Sigmoid colon (tissue), 6 donors: ENCODE measurements at regions not wholly inside any gene's neighbourhood (a gene's known extent, or its start where the extent isn't known, plus 50 kb on each side); places are given as distances from the start of the nearest gene placed in this dataset.

Source experiments
- DNase-seq: peaks from one replicate; pipeline ENCODE4 v3.0.0-alpha.2; 2019
- H3K27ac ChIP-seq, 4 donors: fragments of 200-600 bp; sonication (generic); one replicate each; pipeline ENCODE4 v1.5.1; 2016 to 2019; ENCODE audit warnings: mild to moderate bottlenecking in 1 of 4
- H3K27me3 ChIP-seq, 3 donors: fragments of 200-600 bp; sonication (generic); one replicate each; pipeline ENCODE4 v1.5.1; 2019; ENCODE audit warnings: mild to moderate bottlenecking in 1 of 3
- H3K36me3 ChIP-seq, 4 donors: fragments of 200-600 bp; sonication (generic); one replicate each; pipeline ENCODE4 v1.5.1; 2016 to 2019
- H3K4me1 ChIP-seq, 4 donors: fragments of 200-600 bp; sonication (generic); one replicate each; pipeline ENCODE4 v1.5.1; 2017 to 2019
- H3K4me3 ChIP-seq, 4 donors: fragments of 200-600 bp; sonication (generic); one replicate each; pipeline ENCODE4 v1.5.1; 2017 to 2019; ENCODE audit warnings: mild to moderate bottlenecking in 2 of 4, moderate library complexity in 1 of 4
- H3K9me3 ChIP-seq, 4 donors: fragments of 200-600 bp in 3 of 4; sonication (generic) in 3 of 4; one replicate each; pipeline versions ENCODE4 v1.5.1 to v1.6.1; 2013 to 2019
- CTCF ChIP-seq, 4 experiments: fragments of 450-650 bp in 3 of 4; fragments of 200-600 bp in 1 of 4; IDR thresholded peaks; one replicate each; pipeline ENCODE4 v1.5.1; 2016 to 2019; ENCODE audit warnings: antibody characterized with exemption in 4 of 4, mild to moderate bottlenecking in 3 of 4, moderate library complexity in 2 of 4
- EP300 ChIP-seq, 4 donors: sonication (generic); formaldehyde crosslinking; IDR thresholded peaks; one replicate each; pipeline ENCODE4 v1.6.1; 2017; ENCODE audit warnings: antibody characterized with exemption in 4 of 4
- POLR2A ChIP-seq, 2 donors: fragments of 450-650 bp; IDR thresholded peaks; one replicate each; pipeline ENCODE4 v1.6.1; 2016; ENCODE audit warnings: antibody characterized with exemption in 2 of 2, mild to moderate bottlenecking in 2 of 2, moderate library complexity in 2 of 2
- POLR2AphosphoS5 ChIP-seq, 4 donors: sonication (generic); formaldehyde crosslinking; IDR thresholded peaks; one replicate each; pipeline ENCODE4 v1.6.1; 2017; ENCODE audit warnings: antibody characterized with exemption in 4 of 4
- WGBS, 2 donors: extraction: QIAGEN DNeasy Blood & Tissue Kit; methylation state at CpG; one replicate each; pipeline ENCODE4 v1.1.7; 2013; 5-methylcytosine and 5-hydroxymethylcytosine counted together
- intact Hi-C: fragments of 100-400 bp; cut with DNase I; formaldehyde crosslinking; loops from one replicate; pipeline ENCODE4 v1.15.1; 2023
- donor health status: healthy with polysubstance abuse.
- donor health status: healthy.

DNA sequence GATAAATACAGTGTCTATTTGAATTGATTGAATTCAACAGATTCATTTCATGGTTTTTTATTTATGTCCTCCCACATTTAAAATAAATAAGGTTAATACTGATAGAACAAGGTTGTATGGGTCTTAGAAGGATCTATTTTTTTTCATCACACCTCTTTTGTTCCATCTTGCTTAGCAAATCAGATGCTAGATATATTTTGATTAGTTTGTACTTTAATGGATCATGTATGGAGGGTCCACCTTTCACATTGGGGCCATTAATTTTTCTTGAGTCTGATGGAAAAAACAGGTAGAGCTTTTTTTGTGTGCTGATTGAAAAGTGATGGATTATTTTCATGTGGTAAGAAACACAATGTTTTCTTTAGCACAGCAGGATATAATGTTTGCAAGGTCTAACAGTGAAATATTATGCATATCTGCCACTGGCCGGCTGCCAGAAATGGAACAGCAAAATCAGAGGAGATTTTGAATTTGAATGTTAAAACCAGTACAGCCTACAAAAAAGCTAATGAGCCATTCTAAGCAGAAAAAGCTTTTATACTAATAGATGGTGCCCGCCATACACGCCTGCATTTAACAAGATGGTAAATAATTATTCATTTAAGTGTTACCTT, 188.1 kb upstream of the ETAA1 start:
- Histone ChIP-seq H3K9me3 (no peaks in the 10 kb centered on the region), H3K4me3 (no peak overlapping the region), H3K27me3 (no peaks in the 10 kb centered on the region), H3K4me1 (peaks cover 0 to 15% (median 4%) of the 10 kb centered on the region in 4 donors), H3K36me3 (no peaks in the 10 kb centered on the region), H3K27ac (no peak overlapping the region)
- WGBS, 2 donors: 88 to 89% methylated on average over 3 of the region's 3 CpGs
- intact Hi-C loops: no loop called here
- TF ChIP-seq POLR2AphosphoS5 (IDR thresholded peaks at IDR 0.05) (no peak), CTCF (IDR thresholded peaks at IDR 0.05) (no peak), EP300 (IDR thresholded peaks at IDR 0.05) (no peak), POLR2A (IDR thresholded peaks at IDR 0.05) (no peak)
- no peak for DNase-seq

- DNase-seq: no peak
- TF ChIP-seq EP300 (IDR thresholded peaks at IDR 0.05): no peak
- TF ChIP-seq POLR2AphosphoS5 (IDR thresholded peaks at IDR 0.05): no peak
- TF ChIP-seq CTCF (IDR thresholded peaks at IDR 0.05): no peak
- TF ChIP-seq POLR2A (IDR thresholded peaks at IDR 0.05): no peak
- Histone ChIP-seq H3K4me3 (no peak overlapping the region), H3K36me3 (no peaks in the 10 kb centered on the region), H3K27ac (no peak overlapping the region), H3K4me1 (peaks cover 0 to 24% (median 10%) of the 10 kb centered on the region in 4 donors), H3K9me3 (no peaks in the 10 kb centered on the region), H3K27me3 (no peaks in the 10 kb centered on the region)
- intact Hi-C loops: loop anchor here (10.0 kb wide), 1 partner anchor 444 kb away; no protein-coding TSS in a partner anchor
- 58 to 94% methylated on average over 4 of the region's 4 CpGs for WGBS, 2 donors
These were observed 186.7 kb upstream of the ETAA1 start for GRCh38 chr2:67210430-67210829.

- Histone ChIP-seq H3K4me1 (peaks cover 0 to 39% (median 24%) of the 10 kb centered on the region in 4 donors), H3K4me3 (peak overlapping the region in 1 of 4 donors; percentile 30), H3K9me3 (no peaks in the 10 kb centered on the region), H3K27ac (peak overlapping the region in 2 of 4 donors; percentile 77 to 83), H3K27me3 (no peaks in the 10 kb centered on the region), H3K36me3 (no peaks in the 10 kb centered on the region)
- no peak for TF ChIP-seq EP300 (IDR thresholded peaks at IDR 0.05)
- intact Hi-C loops: loop anchor here (10.0 kb wide), 1 partner anchor 443 kb away; no protein-coding TSS in a partner anchor
- DNase-seq: no peak
- 55 to 78% methylated on average over 1 of the region's 1 CpG for WGBS, 2 donors
These were observed 184.9 kb upstream of the ETAA1 start for GRCh38 chr2:67212203-67212602.

DNA sequence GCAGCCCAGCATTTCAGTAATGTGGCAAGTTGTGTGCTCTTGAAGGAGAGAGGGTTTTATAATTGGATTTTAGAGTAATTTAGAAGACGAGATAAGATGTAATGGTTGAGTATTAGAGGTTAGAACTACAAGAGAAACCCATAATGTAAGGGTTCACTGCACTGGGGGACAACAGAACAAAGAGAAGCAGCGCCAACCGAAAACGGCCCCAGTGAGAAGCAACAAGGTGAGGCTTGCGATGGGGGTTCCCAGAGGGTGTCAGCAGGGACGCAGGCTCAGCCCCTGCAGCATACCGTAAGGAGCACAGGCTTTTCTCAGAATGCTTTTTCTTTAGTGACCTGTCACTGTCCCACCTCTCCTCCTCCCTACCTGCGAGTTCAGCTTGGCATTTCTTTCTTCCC, 183.9 kb upstream of the ETAA1 start:
- TF ChIP-seq EP300 (IDR thresholded peaks at IDR 0.05) (no peak), POLR2AphosphoS5 (IDR thresholded peaks at IDR 0.05) (no peak), POLR2A (IDR thresholded peaks at IDR 0.05) (no peak), CTCF (IDR thresholded peaks at IDR 0.05) (no peak)

DNA sequence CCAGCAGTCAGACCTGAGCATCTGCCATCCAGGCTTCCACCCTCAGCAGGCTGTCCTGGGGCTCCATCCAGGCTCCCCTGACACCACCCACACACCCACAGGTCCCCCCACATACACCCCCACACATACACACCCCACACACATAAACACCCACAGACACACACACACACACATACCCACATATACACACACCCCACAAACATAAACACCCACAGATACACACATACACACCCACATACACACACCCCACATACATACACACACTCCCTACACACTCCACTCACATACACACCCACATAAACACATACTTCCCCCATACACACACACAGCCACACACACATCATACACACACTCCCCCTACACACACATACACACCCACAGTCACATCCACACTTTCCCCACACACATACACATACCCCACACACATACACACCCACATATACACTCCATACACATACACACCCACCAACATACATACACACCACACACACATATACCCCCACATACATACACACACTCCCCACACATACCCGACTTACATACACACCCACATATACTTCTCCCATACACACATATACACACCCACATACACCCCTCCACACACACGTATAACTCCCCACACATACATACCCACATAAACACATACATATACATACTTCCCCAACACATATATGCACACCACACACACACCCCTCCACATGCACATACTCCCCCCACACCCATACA, 183.3 kb upstream of the ETAA1 start:
- H3K27ac ChIP-seq: peak overlapping the region; percentile 65 to 83 (median 74)
- intact Hi-C loops: loop anchor here (2.0 to 10.0 kb wide), 3 partner anchors 441 to 781 kb away; no protein-coding TSS in a partner anchor
- no peak for DNase-seq
- H3K9me3 ChIP-seq: no peaks in the 10 kb centered on the region
- peaks cover 0 to 39% (median 24%) of the 10 kb centered on the region in 4 donors for H3K4me1 ChIP-seq
- no peaks in the 10 kb centered on the region for H3K27me3 ChIP-seq
- peak overlapping the region in 2 of 4 donors; percentile 30 to 33 for H3K4me3 ChIP-seq
- WGBS, 2 donors: 85 to 92% methylated on average over 2 of the region's 2 CpGs
- no peaks in the 10 kb centered on the region for H3K36me3 ChIP-seq
- TF ChIP-seq POLR2AphosphoS5 (IDR thresholded peaks at IDR 0.05) (no peak), POLR2A (IDR thresholded peaks at IDR 0.05) (no peak), EP300 (IDR thresholded peaks at IDR 0.05) (no peak), CTCF (IDR thresholded peaks at IDR 0.05) (no peak)

More for the DNA sequence above, 183.9 kb upstream of the ETAA1 start:
- 62 to 74% methylated on average over 8 of the region's 8 CpGs for WGBS, 2 donors
- Histone ChIP-seq H3K36me3 (no peaks in the 10 kb centered on the region), H3K27me3 (no peaks in the 10 kb centered on the region), H3K4me1 (peaks cover 0 to 39% (median 24%) of the 10 kb centered on the region in 4 donors), H3K4me3 (peak overlapping the region in 2 of 4 donors; percentile 30 to 33), H3K9me3 (no peaks in the 10 kb centered on the region), H3K27ac (peak overlapping the region; percentile 65 to 83 (median 74))
- intact Hi-C loops: loop anchor here (10.0 kb wide), 1 partner anchor 442 kb away; no protein-coding TSS in a partner anchor
- peak; percentile 53 for DNase-seq
